Central memory CD4-positive, alpha-beta T cell (primary cell): ENCODE measurements at regions not wholly inside any gene's neighbourhood (a gene's known extent, or its start where the extent isn't known, plus 50 kb on each side); places are given as distances from the start of the nearest gene placed in this dataset.
"Not testable (repeated sequence)": the region's sequence is repeated elsewhere in the genome, so short reads cannot be mapped to it uniquely, and the experiment has no call there.

ENCODE experiments used
- DNase-seq: peaks from one replicate; pipeline ENCODE4 v3.0.0; 2022

DNA sequence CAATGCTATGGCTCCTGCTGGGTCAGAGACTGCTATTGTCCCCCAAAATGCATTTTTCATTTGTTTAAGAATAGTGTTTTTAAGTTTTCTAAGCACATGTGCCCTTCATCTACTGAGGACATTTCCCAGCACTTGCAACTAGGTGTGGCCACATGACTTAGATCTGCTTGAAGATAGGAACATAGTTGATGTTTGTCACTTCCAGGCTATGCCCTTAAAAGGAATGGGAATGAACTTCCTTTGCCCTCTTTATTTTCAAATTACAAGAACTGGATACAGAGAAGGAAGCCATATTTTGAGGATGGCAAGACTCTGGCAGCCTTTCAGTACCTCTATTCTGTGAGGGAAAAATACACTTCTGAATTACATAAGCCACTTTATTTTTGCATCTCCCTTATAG is 203.0 kb upstream of the TFAP2D start:
- no peak for DNase-seq

- no peak for DNase-seq
Measured at GRCh38 chr6:50520326-50521266, 192.7 kb upstream of the TFAP2D start.

DNA sequence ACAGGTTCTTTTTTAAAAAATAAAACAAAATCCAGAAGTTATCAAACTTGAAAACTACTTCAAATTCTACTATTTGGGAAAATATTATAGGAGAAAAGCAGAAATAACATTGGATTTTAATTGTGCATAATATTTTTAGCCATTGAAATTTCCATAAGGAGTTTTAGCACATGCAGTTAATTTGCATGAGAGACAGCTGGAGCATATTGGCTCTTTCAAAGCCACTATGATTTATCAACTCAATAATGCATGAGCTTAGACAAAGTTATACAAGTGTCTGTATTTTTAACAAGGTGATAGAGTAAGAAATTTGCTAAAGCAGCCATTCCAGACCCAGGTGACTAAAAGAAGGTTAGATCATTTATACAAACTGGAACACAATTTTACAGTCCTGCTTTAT is 189.0 kb upstream of the TFAP2D start:
- no peak for DNase-seq

DNA sequence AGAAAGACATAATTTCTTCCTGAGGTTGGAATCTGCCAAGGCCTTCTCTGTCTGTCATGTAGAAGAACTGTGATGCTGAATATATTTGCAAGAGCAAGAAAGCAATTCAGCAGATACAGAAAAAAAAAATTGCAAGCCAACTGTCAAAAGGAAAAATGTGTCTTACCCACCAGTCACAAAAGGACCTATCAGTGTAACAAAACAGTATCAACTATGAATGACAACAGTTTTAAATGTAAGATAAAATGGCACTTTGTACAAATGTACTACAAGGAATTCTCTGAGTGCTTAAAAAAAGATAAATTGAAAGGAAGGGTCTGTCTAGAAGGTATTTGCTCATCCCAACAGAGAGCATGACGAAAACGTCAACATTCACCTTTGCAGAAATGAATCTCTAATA is 185.3 kb upstream of the TFAP2D start:
- no peak for DNase-seq

- no peak for DNase-seq
Measured at GRCh38 chr6:50539447-50539846, 173.9 kb upstream of the TFAP2D start.

DNA sequence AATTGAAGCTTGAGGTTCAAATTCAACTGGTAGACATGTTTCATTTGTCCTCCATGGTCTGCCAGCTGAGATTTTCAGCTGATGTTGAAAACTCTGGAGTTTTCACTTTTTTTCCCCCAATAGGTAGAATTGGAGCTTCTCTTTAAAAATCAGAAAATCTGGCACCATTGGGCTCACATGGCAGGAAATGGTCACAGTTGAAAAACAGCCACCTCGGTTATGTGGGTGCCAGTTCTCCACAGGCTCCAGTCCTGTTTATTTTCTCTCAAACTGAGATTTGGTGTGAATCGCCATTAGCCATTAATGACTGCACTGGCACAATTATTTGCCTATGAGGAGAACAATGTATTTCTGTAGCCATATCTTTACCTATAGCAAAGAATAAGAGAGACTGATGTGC is 171.4 kb upstream of the TFAP2D start:
- DNase-seq = no peak

- no peak for DNase-seq
Measured at GRCh38 chr6:50543666-50544065, 169.7 kb upstream of the TFAP2D start.

DNA sequence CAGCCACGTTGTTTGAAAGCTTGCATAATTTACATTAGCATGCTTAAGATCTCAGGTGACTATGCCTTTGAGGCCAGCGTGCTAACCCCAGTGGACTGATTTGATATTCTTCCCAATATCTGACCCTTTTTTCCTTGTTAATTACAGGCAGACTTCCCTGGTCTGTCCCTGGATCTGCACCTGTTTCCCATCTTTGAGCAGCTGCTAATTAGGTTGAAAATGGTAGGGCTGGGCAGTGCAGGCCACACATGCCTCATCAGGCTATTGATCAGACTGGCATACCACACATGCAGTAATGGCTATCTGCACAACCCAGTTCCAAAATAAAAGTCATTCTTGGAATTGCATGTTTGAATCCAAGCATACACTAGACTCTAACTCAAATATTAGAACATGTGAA is 164.3 kb upstream of the TFAP2D start:
- no peak for DNase-seq

- no peak for DNase-seq
Measured at GRCh38 chr6:50549475-50549874, 163.9 kb upstream of the TFAP2D start.

GRCh38 chr6:50555982-50556381 is 157.3 kb upstream of the TFAP2D start:
- no peak for DNase-seq

DNA sequence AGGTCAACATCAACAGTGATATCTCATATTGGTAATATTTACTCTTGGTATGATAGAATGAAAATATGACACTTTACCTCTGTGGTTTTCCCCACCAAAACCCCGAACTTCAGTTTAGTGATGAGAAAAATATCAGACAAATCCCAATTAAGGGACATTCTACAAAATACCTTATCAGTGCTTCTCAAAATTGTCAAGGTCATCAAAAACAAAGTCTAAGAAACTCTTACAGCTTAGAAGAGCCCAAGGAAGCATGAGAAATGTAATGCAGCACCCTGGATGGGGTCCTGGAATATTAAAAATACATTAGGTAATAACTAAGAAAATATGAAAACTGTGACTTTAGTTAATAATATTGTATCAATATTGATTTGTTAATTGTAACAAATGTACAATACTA is 148.3 kb upstream of the TFAP2D start:
- DNase-seq = no peak

GRCh38 chr6:50571230-50571629 is 142.1 kb upstream of the TFAP2D start:
- DNase-seq = not testable (repeated sequence)

DNA sequence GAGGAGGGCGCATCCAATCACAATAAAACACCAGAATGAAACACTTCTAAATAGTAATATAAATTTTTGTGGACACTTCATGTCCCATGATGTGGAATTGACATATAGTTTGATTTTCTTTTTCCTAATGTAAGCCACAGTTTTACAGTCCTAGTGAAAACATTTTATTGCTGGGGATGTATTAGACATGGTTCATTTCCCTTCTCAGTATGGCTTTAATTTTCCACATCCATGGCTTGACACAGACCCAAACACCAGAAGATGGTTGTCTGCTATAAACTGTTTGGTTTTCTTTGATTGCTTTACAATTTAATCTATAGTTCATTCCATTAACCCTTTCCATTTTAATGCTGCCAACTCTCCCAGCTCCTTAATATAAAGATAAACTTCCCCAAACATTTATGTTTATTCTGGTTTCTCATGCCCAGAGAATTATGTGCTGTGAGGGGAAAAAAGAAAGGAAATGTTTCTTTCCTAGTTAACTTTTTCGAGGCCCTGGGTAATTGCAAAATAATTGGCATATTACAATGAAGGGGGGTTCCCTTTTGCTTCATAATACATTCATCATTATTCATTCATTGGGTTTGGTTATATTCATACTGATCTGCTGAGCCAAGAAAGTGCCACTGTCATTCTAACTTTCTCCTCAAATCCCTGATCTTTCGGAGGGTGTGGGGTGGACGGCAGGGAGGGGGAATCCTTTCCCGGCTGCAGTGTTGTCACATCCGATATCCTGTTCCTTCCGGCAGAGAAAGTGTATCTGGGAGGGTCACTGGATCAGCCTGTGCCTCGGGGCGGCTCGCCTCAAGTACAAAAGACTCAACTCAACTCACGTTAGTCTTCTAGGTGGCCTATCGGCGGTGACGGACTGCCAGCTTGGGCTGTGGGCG is 127.6 kb upstream of the TFAP2D start:
- no peak for DNase-seq

DNA sequence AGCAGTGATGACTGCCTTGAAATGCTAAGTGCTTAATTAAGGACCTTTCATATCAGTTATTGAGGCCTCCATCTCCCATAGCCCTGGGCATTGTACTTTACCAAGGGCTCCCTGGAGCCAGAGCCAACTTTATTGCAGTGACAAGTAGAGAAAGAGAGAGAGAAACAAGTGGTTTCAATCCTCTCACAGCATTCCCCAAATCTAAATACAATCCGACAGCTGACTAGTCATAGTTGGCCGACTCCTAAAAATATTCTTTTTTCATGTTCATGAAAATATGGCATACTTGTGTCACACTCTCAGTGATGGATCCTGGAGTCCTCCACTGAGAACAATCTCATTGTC is 127.0 kb upstream of the TFAP2D start:
- DNase-seq = no peak

GRCh38 chr6:50589751-50590470 is 123.4 kb upstream of the TFAP2D start:
- no peak for DNase-seq

DNA sequence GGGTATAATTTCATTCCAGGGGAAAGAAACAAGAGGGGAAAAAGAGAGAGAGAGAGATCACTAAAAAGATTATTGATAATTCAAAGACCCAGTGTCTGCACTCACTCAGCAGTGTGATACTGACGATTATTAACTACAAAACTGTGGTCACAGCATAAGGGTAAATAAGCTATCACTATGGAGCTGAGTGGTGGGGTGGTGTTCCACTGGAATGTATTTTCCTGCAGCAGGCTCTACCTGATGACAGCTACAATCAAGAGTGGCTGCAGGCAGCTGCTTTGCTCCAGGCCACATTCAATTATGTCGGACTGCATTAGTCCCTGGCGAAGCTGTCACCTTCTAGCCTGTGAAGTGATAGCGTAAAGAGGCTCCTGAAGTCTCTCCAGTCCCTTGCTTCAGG is 122.2 kb upstream of the TFAP2D start:
- no peak for DNase-seq

GRCh38 chr6:50600280-50600679 is 113.0 kb upstream of the TFAP2D start:
- DNase-seq = no peak

DNA sequence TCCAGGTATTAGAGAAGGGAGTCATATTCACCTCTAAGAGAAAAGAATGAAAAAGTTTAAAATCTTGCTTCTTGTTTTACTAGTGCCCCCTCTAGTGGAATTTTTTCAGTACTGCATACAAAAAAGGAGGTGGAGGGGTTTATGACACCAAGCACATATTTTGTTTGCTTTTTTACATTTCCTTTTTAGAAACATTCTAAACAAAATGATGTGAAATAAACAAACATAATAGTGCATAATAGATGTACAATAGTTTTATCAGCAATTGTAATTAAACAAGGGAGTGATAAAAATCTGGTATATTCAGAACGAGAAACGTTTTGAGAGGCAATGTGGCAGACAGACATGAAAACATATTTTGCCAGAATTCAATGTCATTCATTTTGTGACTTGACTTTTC is 111.0 kb upstream of the TFAP2D start:
- DNase-seq = peak; percentile 0

DNA sequence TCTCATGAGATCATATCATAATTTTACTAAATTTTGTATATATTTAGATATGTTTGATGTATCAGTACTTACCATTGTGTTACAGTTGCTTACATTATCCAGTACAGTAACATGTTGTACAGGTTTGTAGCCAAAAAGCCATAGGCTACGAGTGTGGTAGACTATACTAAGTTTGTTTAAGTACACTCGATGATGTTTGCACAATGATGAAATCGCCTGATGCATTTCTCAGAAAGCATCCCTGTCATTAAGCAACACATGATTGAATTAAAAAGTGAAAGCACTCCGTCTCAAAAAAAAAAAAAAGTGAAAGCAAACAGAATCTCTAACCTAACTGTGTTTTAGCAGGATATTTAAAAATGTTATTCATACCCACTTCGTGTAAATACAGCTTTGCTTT is 104.9 kb upstream of the TFAP2D start:
- no peak for DNase-seq

DNA sequence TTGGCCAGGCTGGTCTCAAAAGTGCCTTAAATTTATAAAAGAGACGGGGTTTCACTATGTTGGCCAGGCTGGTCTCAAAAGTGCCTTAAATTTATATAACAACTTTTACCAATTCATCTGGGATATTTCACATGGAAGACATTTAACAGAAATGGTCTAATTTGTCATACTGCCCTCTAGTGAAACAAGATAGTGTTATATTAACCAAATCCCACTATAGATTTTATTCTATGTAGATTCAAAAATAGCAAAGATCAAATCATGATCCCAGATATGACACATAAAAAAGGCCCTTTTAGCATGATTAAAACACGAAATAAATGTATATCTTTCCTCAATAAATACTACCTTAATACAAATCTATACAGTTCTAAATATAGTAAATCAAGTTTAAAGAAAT is 102.8 kb upstream of the TFAP2D start:
- DNase-seq = no peak

- no peak for DNase-seq
Measured at GRCh38 chr6:50635429-50635828, 77.9 kb upstream of the TFAP2D start.

DNA sequence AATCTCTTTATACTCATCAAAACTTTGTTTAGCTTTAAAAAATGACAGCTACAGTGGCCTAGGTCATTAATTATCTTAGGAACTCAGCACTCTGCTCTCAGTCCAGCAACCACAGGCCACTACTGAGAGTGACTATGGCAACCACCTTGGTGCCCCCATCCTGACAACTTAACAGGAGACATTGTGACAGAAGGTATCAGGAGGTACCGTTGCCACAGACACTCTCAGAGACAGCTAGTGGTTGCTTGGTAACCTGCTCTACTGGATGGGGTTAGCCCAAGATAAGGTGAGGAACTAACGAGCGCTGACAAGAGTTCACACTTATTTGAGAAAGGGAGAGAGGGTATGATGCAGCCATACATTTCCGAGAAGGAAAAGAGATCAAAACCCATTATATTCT is 76.1 kb upstream of the TFAP2D start:
- no peak for DNase-seq

DNA sequence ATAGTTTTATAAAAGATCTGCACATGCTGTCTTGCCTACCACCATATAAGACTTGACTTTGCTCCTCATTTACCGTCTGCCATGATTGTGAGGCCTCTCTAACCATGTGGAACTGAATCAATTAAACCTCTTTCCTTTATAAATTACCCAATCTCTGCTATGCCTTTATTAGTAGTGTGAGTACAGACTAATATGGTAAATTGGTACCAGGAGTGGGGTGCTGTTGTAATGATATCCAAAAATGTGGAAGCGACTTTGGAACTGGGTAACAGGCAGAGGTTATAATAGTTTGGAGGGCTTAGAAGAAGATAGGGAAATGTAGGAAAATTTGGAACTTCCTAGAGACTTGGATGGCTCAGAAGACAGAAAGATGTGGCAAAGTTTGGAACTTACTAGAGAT is 64.2 kb upstream of the TFAP2D start:
- no peak for DNase-seq
